PC-9 (cell line): ENCODE measurements at regions not wholly inside any gene's neighbourhood (a gene's known extent, or its start where the extent isn't known, plus 50 kb on each side); places are given as distances from the start of the nearest gene placed in this dataset.

Experiments
- BruUV-seq: library from RNA; stranded (reverse); fragments of 400-500 nt; replicated peaks from 2 replicates; lab custom pipeline; 2021; lab: Mats Ljungman, UMichigan
- CTCF ChIA-PET: fragments of 300-600 bp; sonication (Branson Sonifier 250); formaldehyde crosslinking; loops from one replicate; lab custom pipeline; 2022; ENCODE audit warnings: antibody characterized with exemption; lab: Charles Lee
- POLR2A ChIA-PET: fragments of 300-600 bp; sonication (Branson Sonifier 250); formaldehyde crosslinking; loops from one replicate; lab custom pipeline; 2022; ENCODE audit warnings: antibody characterized with exemption; ENCODE audit not compliant: unreplicated experiment; lab: Charles Lee
- DNase-seq, 2 experiments: peaks; one replicate each; pipeline versions ENCODE4 v3.0.0 to v3.0.0-alpha.2; 2015 to 2022; ENCODE audit warnings: mixed read lengths in 1 of 2
- H2AFZ ChIP-seq: fragments of 200-600 bp; sonication (generic); 2 replicates; pipeline ENCODE4 v1.8.1; 2017; ENCODE audit warnings: antibody characterized with exemption
- H3F3A ChIP-seq: fragments of 200-600 bp; sonication (generic); 2 replicates; pipeline ENCODE4 v1.8.1; 2017; ENCODE audit warnings: antibody characterized with exemption, mild to moderate bottlenecking, low read depth; ENCODE audit not compliant: insufficient read depth
- H3K27ac ChIP-seq: fragments of 200-600 bp; sonication (generic); 2 replicates; pipeline ENCODE4 v1.6.1; 2016; ENCODE audit warnings: mixed run types
- H3K27me3 ChIP-seq: fragments of 200-600 bp; sonication (generic); 2 replicates; pipeline ENCODE4 v1.6.1; 2016; ENCODE audit warnings: low read depth, mixed run types; ENCODE audit not compliant: insufficient read depth
- H3K36me3 ChIP-seq: fragments of 200-600 bp; sonication (generic); 2 replicates; pipeline ENCODE4 v1.6.1; 2016; ENCODE audit warnings: low read depth, mixed run types
- H3K4me1 ChIP-seq: fragments of 200-600 bp; sonication (generic); replicated peaks from 2 replicates; pipeline ENCODE4 v1.6.1; 2016; ENCODE audit warnings: mixed run types; ENCODE audit not compliant: insufficient read depth
- H3K4me2 ChIP-seq: fragments of 200-600 bp; sonication (generic); 2 replicates; pipeline ENCODE4 v1.6.1; 2017; ENCODE audit warnings: mixed run types
- H3K4me3 ChIP-seq: fragments of 200-600 bp; sonication (generic); 2 replicates; pipeline ENCODE4 v1.6.1; 2016; ENCODE audit warnings: mixed run types
- H3K79me2 ChIP-seq: fragments of 200-600 bp; sonication (generic); 2 replicates; pipeline ENCODE4 v1.6.1; 2017; ENCODE audit warnings: low read depth, mixed run types
- H3K9me2 ChIP-seq: fragments of 200-600 bp; sonication (generic); 2 replicates; pipeline ENCODE4 v1.8.1; 2017; ENCODE audit warnings: mild to moderate bottlenecking; ENCODE audit not compliant: insufficient read depth
- H3K9me3 ChIP-seq: fragments of 200-600 bp; sonication (generic); 2 replicates; pipeline ENCODE4 v1.8.1; 2016; ENCODE audit warnings: low read depth; ENCODE audit not compliant: insufficient read depth
- H4K20me1 ChIP-seq: fragments of 200-600 bp; sonication (generic); 2 replicates; pipeline ENCODE4 v1.8.1; 2017; ENCODE audit not compliant: insufficient read depth
- CTCF ChIP-seq: fragments of 200-600 bp; sonication (generic); conservative IDR thresholded peaks from 2 replicates; pipeline ENCODE4 v1.6.1; 2017; ENCODE audit warnings: mixed run types, antibody characterized with exemption, mild to moderate bottlenecking, moderate library complexity
- EZH2 ChIP-seq: fragments of 200-600 bp; sonication (generic); IDR thresholded peaks from 2 replicates; pipeline ENCODE4 v1.8.0; 2017; ENCODE audit warnings: antibody characterized with exemption, low read depth
- intact Hi-C: fragments of 100-400 bp; cut with micrococcal nuclease; formaldehyde crosslinking; loops from one replicate; pipeline ENCODE4 v1.10.0; 2022; ENCODE audit not compliant: unreplicated experiment

- H3K27ac ChIP-seq = no peak overlapping the region
Observed at GRCh38 chr3:43207628-43208085, 78.7 kb upstream of the SNRK start.

GRCh38 chr3:43206632-43207031 is 79.7 kb upstream of the SNRK start:
- no peak overlapping the region for H3K4me2 ChIP-seq
- TF ChIP-seq CTCF (no peak), EZH2 (no peak)
- no peaks in the 10 kb centered on the region for H3K9me3 ChIP-seq
- H3K4me1 ChIP-seq = no peaks in the 10 kb centered on the region
- H3F3A ChIP-seq = no peaks in the 10 kb centered on the region
- ChIA-PET CTCF (no interaction called here), POLR2A (interaction anchor here (0.6 kb wide), 1 partner anchor 541 kb away, joined by 6 read pairs; no protein-coding TSS in a partner anchor)
- H4K20me1 ChIP-seq = no peaks in the 10 kb centered on the region
- DNase-seq = no peak
- no peaks in the 10 kb centered on the region for H3K27me3 ChIP-seq
- no peak overlapping the region for H2AFZ ChIP-seq
- H3K4me3 ChIP-seq = no peak overlapping the region
- no peaks in the 10 kb centered on the region for H3K36me3 ChIP-seq
- no peak overlapping the region for H3K27ac ChIP-seq
- no peaks in the 10 kb centered on the region for H3K79me2 ChIP-seq
- no peaks in the 10 kb centered on the region for H3K9me2 ChIP-seq
- intact Hi-C loops = no loop called here
- no TSS peak for BruUV-seq

More at GRCh38 chr3:43207628-43208085, 78.7 kb upstream of the SNRK start:
- Histone ChIP-seq H2AFZ (no peak overlapping the region), H3K4me3 (no peak overlapping the region), H3K9me3 (no peaks in the 10 kb centered on the region), H3K79me2 (no peaks in the 10 kb centered on the region), H3K9me2 (no peaks in the 10 kb centered on the region), H3K36me3 (no peaks in the 10 kb centered on the region), H3K4me1 (peaks cover 1% of the 10 kb centered on the region), H3F3A (no peaks in the 10 kb centered on the region), H4K20me1 (no peaks in the 10 kb centered on the region), H3K27me3 (no peaks in the 10 kb centered on the region), H3K4me2 (no peak overlapping the region)
- ChIA-PET POLR2A (no interaction called here), CTCF (no interaction called here)
- intact Hi-C loops = no loop called here
- no peak for DNase-seq
- BruUV-seq = no TSS peak
- no peak for TF ChIP-seq EZH2
- TF ChIP-seq CTCF = no peak

GRCh38 chr3:43206105-43206504 is 80.2 kb upstream of the SNRK start:
- intact Hi-C loops = no loop called here
- CTCF ChIA-PET = no interaction called here

More at GRCh38 chr3:43206105-43206504, 80.2 kb upstream of the SNRK start:
- Histone ChIP-seq H2AFZ (no peak overlapping the region), H3F3A (no peaks in the 10 kb centered on the region), H3K79me2 (no peaks in the 10 kb centered on the region), H4K20me1 (no peaks in the 10 kb centered on the region), H3K9me2 (no peaks in the 10 kb centered on the region), H3K27me3 (no peaks in the 10 kb centered on the region), H3K4me1 (no peaks in the 10 kb centered on the region), H3K27ac (no peak overlapping the region), H3K4me3 (no peak overlapping the region), H3K9me3 (no peaks in the 10 kb centered on the region), H3K36me3 (no peaks in the 10 kb centered on the region), H3K4me2 (no peak overlapping the region)
- POLR2A ChIA-PET = interaction anchor here (0.6 kb wide), 1 partner anchor 541 kb away, joined by 6 read pairs; no protein-coding TSS in a partner anchor
- TF ChIP-seq CTCF (no peak), EZH2 (no peak)
- DNase-seq = no peak
- no TSS peak for BruUV-seq
